ENCODE measurements at regions not wholly inside any gene's neighbourhood (a gene's known extent, or its start where the extent isn't known, plus 50 kb on each side); places are given as distances from the start of the nearest gene placed in this dataset.

DNA sequence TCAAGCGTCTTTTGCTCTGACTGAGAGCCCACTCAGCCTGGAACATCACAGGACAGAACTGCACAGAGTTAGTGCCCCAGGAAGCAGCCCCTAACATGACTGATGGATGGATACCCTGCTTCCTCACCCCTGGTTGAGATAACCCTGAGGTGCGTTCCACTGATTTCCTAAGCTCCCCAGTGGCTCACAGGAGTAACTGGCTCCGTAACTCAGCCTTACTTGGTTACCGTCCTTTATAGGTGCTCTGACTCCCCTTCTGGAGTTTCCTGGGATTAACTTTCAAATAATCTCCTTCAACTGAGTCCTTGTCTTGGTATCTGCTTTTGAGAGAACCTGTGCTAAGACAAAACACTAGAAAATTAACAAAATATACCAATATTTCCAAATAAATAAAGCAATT, 449.5 kb downstream of the AGTPBP1 start:
- ChIA-PET CTCF (no interaction called here), POLR2A (no interaction called here)
- TF ChIP-seq, protein P1, sequence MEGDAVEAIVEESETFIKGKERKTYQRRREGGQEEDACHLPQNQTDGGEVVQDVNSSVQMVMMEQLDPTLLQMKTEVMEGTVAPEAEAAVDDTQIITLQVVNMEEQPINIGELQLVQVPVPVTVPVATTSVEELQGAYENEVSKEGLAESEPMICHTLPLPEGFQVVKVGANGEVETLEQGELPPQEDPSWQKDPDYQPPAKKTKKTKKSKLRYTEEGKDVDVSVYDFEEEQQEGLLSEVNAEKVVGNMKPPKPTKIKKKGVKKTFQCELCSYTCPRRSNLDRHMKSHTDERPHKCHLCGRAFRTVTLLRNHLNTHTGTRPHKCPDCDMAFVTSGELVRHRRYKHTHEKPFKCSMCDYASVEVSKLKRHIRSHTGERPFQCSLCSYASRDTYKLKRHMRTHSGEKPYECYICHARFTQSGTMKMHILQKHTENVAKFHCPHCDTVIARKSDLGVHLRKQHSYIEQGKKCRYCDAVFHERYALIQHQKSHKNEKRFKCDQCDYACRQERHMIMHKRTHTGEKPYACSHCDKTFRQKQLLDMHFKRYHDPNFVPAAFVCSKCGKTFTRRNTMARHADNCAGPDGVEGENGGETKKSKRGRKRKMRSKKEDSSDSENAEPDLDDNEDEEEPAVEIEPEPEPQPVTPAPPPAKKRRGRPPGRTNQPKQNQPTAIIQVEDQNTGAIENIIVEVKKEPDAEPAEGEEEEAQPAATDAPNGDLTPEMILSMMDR (IDR thresholded peaks at IDR 0.05; ENCODE audit: control extremely low read depth, extremely low read depth, low read depth, missing control alignments), result no peak
- DNase-seq (ENCODE audit: extremely low spot score), result no peak

DNA sequence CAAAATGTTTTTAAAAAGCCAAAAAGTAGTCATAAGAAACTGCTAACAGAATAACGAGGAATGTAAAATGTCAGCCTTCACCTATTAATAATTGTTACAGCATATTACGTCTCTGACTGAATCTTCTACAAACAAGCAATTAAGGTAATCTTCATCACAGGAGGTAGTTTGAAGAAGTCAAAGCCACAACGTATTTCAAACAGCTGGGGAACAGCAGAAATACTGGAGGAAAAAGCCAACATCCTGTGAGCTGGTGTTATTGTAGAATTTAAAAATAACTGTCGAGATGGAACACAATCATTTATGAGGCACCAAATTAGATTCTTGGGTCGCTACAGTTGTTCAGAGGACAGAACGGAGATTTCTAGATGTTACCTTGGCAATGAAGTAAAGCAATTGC, 450.5 kb downstream of the AGTPBP1 start:
- no peak for DNase-seq (ENCODE audit: extremely low spot score)
- CTCF ChIA-PET, result no interaction called here
- TF ChIP-seq, protein P1 (IDR thresholded peaks at IDR 0.05; ENCODE audit: control extremely low read depth, extremely low read depth, low read depth, missing control alignments), result no peak
- POLR2A ChIA-PET, result no interaction called here

DNA sequence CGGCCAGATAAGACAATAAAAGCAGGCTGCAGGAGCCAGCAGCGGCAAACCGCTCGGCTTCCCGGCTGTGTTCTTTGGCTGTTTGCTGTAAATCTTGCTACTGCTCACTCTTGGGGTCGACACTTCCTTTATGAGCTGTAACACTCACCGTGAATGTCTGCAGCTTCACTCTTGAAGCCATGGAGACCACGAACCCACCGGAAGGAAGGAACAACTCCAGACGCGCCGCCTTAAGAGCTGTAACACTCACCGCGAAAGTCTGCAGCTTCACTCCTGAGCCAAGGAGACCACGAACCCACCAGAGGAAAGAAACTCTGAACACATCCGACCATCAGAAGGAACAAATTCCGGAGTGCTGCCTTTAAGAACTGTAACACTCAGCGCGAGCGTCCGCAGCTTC, 451.7 kb downstream of the AGTPBP1 start:
- TF ChIP-seq, protein P1 (IDR thresholded peaks at IDR 0.05; ENCODE audit: control extremely low read depth, extremely low read depth, low read depth, missing control alignments), result no peak
- ChIA-PET POLR2A (no interaction called here), CTCF (interaction anchor here (1.2 to 2.0 kb wide), 2 partner anchors 11 to 26 kb away, joined by 5 read pairs; no protein-coding TSS in a partner anchor)
- DNase-seq (ENCODE audit: extremely low spot score), result no peak

DNA sequence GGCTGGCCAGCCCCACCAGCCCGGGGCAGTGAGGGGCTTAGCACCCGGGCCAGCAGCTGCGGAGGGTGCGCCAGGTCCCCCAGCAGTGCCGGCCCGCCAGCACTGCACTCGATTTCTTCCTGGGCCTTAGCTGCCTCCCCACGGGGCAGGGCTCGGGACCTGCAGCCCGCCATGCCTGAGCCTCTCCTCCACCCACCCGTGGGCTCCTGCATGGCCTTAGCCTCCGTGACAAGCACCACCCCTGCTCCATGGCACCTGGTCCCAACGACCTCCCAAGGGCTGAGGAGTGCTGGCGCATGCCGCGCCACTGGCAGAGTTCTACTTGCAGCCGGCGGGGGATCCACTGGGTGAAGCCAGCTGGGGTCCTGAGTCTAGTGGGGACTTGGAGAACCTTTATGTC, 452.6 kb downstream of the AGTPBP1 start:
- ChIA-PET POLR2A (no interaction called here), CTCF (interaction anchor here (2.0 kb wide), 1 partner anchor 10 kb away, joined by 5 read pairs; no protein-coding TSS in a partner anchor)
- DNase-seq (ENCODE audit: extremely low spot score), result no peak
- TF ChIP-seq, protein P1 (IDR thresholded peaks at IDR 0.05; ENCODE audit: control extremely low read depth, extremely low read depth, low read depth, missing control alignments), result no peak

DNA sequence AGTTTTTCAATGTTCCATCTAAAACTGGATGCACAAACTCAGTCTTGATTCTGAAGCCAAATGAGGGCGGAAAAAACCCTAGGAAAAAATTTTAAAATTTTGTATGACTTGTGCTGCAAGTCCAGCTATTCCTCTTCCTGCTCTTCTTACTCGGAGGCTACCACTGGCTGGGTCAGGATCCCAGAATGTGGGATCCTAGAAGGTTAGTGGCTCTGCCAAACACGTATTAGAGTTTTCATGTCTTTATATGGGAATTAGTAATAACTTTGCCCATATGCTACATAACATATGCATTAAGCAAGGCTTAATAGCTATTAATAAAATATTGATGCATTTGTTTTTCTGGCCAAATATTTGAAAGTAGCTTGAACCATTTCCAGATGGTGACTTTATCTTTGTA, 458.3 kb downstream of the AGTPBP1 start:
- no peak for DNase-seq (ENCODE audit: extremely low spot score)
- TF ChIP-seq, protein P1 (IDR thresholded peaks at IDR 0.05; ENCODE audit: control extremely low read depth, extremely low read depth, low read depth, missing control alignments), result no peak
- POLR2A ChIA-PET, result no interaction called here
- CTCF ChIA-PET, result interaction anchor here (1.5 kb wide), 1 partner anchor 25 kb away, joined by 3 read pairs; no protein-coding TSS in a partner anchor

DNA sequence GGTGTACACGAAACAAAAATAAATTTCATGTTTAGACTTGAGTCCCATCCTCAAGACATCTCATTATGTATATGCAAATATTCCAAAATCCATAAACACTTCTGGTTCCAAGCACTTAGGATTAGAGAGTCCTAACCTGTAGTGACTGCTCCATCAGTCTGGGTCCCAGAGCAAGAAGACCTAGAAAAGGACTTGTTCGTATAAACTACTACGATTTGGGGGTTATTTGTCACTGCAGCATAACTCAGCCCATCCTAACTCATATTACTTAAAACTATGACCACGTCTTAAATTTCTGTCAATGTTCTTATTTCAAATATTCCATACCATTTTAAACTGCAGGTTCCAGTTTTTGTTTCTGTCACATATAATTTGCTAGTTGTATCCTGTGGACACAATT, 463.0 kb downstream of the AGTPBP1 start:
- TF ChIP-seq, protein P1 (IDR thresholded peaks at IDR 0.05; ENCODE audit: control extremely low read depth, extremely low read depth, low read depth, missing control alignments), result no peak
- ChIA-PET CTCF (interaction anchor here (1.3 to 1.5 kb wide), 2 partner anchors 11 kb away, joined by 4 to 5 read pairs; no protein-coding TSS in a partner anchor), POLR2A (no interaction called here)
- no peak for DNase-seq (ENCODE audit: extremely low spot score)

DNA sequence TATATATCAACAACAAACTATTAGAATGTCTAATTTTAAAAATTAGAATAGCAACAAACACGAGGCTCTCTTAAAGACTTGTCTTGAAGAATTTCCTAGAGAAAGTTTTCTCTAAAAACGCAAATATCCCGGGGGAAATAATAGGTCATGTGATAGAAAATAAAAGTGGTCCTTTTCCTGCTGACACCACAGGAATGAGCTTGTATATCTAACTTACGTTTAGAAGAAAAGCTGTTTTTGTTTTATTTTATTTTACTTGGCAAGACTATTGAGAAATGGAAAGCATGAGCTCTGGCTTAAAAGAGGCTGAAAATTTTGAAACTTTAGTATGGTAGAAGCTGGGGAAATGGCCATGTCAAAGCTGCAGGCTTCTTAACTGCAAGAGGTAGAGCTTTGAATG, 465.0 kb downstream of the AGTPBP1 start:
- ChIA-PET CTCF (no interaction called here), POLR2A (no interaction called here)
- DNase-seq (ENCODE audit: extremely low spot score), result no peak
- TF ChIP-seq, protein P1 (IDR thresholded peaks at IDR 0.05; ENCODE audit: control extremely low read depth, extremely low read depth, low read depth, missing control alignments), result no peak

Measured in GM10248 (cell line).